Stomach (tissue), 8 donors: ENCODE measurements at regions not wholly inside any gene's neighbourhood (a gene's known extent, or its start where the extent isn't known, plus 50 kb on each side); places are given as distances from the start of the nearest gene placed in this dataset.

Experiments used
- DNase-seq, 2 donors: peaks; one replicate each; pipeline versions ENCODE4 v3.0.0 to v3.0.0-alpha.2; 2013 to 2019
- H3K27ac ChIP-seq, 5 donors: fragments of 200-600 bp in 4 of 5; sonication (generic) in 4 of 5; one replicate each; pipeline ENCODE4 v1.5.1; 2013 to 2019; ENCODE audit warnings: mild to moderate bottlenecking in 1 of 5, moderate library complexity in 1 of 5
- H3K27me3 ChIP-seq, 3 donors: fragments of 200-600 bp; sonication (generic); one replicate each; pipeline ENCODE4 v1.5.1; 2017 to 2019; ENCODE audit warnings: mixed run types in 1 of 3
- H3K36me3 ChIP-seq, 4 donors: fragments of 200-600 bp; sonication (generic); 1 replicate in 3 of 4; 2 replicates in 1 of 4; pipeline ENCODE4 v1.5.1; 2016 to 2019
- H3K4me1 ChIP-seq, 4 donors: fragments of 200-600 bp; sonication (generic); one replicate each; pipeline ENCODE4 v1.5.1; 2016 to 2019
- H3K4me3 ChIP-seq, 4 donors: fragments of 200-600 bp; sonication (generic) in 3 of 4; one replicate each; pipeline ENCODE4 v1.5.1; 2016 to 2019; ENCODE audit warnings: mild to moderate bottlenecking in 1 of 4
- H3K9me3 ChIP-seq, 4 donors: fragments of 200-600 bp; sonication (generic); one replicate each; pipeline ENCODE4 v1.5.1; 2016 to 2019
- CTCF ChIP-seq, 7 experiments: fragments of 450-650 bp in 4 of 7; fragments of 200-600 bp in 3 of 7; sonication (generic) in 3 of 7; IDR thresholded peaks; one replicate each; pipeline ENCODE4 v1.5.1; 2016 to 2019; ENCODE audit warnings: antibody characterized with exemption in 7 of 7, control low read depth in 2 of 7, mild to moderate bottlenecking in 1 of 7
- EP300 ChIP-seq: sonication (generic); formaldehyde crosslinking; IDR thresholded peaks from one replicate; pipeline ENCODE4 v1.6.1; 2017; ENCODE audit warnings: antibody characterized with exemption
- POLR2A ChIP-seq, 4 donors: fragments of 450-650 bp; IDR thresholded peaks; one replicate each; pipeline ENCODE4 v1.6.1; 2016; ENCODE audit warnings: antibody characterized with exemption in 4 of 4, control low read depth in 2 of 4, mild to moderate bottlenecking in 1 of 4, moderate library complexity in 1 of 4
- POLR2AphosphoS5 ChIP-seq, 3 donors: sonication (generic); formaldehyde crosslinking; IDR thresholded peaks; one replicate each; pipeline ENCODE4 v1.6.1; 2016; ENCODE audit warnings: antibody characterized with exemption in 3 of 3
- WGBS, 5 donors: extraction: QIAGEN DNeasy Blood & Tissue Kit in 3 of 5; methylation state at CpG; one replicate each; pipeline versions ENCODE4 v1.1.5 to v1.1.7; 2013 to 2018; 5-methylcytosine and 5-hydroxymethylcytosine counted together
- intact Hi-C: fragments of 100-400 bp; cut with DNase I; formaldehyde crosslinking; loops from one replicate; pipeline ENCODE4 v1.15.1; 2023; ENCODE audit warnings: low total_unique reads
- donor health status: healthy with polysubstance abuse.
- donor health status: Bipolar disorder and iron deficiency.
- donor health status: healthy.

DNA sequence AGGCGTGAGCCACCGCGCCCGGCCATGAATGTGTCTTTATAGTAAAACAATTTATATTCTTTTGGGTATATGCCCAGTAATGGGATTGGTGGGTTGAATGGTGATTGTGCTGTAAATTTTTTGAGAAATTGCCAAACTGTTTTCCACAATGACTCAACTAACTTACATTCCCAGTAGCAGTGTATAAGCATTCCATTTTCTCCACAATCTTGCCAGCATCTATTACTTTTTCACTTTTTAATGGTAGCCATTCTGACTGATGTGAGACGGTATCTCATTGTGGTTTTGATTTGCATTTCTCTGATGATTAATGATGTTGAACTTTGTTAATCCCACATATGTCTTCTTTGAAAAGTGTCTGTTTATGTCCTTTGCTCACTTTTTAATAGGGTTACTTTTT is 1187.9 kb downstream of the XPNPEP1 start:
- no peaks in the 10 kb centered on the region for H3K36me3 ChIP-seq
- intact Hi-C loops, result no loop called here
- no peaks in the 10 kb centered on the region for H3K4me1 ChIP-seq
- TF ChIP-seq POLR2AphosphoS5 (IDR thresholded peaks at IDR 0.05) (no peak), POLR2A (IDR thresholded peaks at IDR 0.05) (no peak), EP300 (no peak), CTCF (IDR thresholded peaks at IDR 0.05) (no peak)
- no peak overlapping the region for H3K27ac ChIP-seq
- WGBS, 5 donors, result 76 to 93% (median 87%) methylated on average over 5 of the region's 5 CpGs
- no peak overlapping the region for H3K4me3 ChIP-seq
- H3K9me3 ChIP-seq, result no peaks in the 10 kb centered on the region
- DNase-seq, result no peak
- H3K27me3 ChIP-seq, result no peaks in the 10 kb centered on the region

DNA sequence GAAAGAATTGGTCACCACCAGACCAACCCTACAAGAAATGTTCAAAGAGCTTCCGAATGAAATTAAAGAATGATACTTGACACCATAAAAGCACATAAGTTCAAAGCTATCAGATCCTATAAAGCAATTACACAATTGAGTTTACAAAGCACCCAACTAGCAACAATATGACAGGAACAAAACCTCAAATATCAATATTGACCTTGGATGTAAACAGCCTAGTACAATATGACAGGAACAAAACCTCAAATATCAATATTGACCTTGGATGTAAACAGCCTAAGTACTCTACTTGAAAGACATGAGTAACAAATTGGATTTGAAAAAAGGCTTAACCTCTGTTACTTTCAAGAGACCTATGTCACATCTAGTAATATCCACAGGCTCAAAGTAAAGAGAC is 1201.4 kb downstream of the XPNPEP1 start:
- no peaks in the 10 kb centered on the region for H3K27me3 ChIP-seq
- no peak overlapping the region for H3K27ac ChIP-seq
- 21 to 43% (median 41%) methylated on average over 1 of the region's 1 CpG for WGBS, 5 donors
- TF ChIP-seq CTCF (IDR thresholded peaks at IDR 0.05), result no peak
- no peak for TF ChIP-seq EP300
- TF ChIP-seq POLR2AphosphoS5 (IDR thresholded peaks at IDR 0.05), result peak in 2 of 3 donors; percentile 50 to 58
- no peak for TF ChIP-seq POLR2A (IDR thresholded peaks at IDR 0.05)
- intact Hi-C loops, result no loop called here
- DNase-seq, result no peak
- no peak overlapping the region for H3K4me3 ChIP-seq
- peaks cover 0 to 16% (median 7%) of the 10 kb centered on the region in 4 donors for H3K9me3 ChIP-seq
- H3K36me3 ChIP-seq, result no peaks in the 10 kb centered on the region
- peaks cover 0 to 2% (median 0%) of the 10 kb centered on the region in 4 donors for H3K4me1 ChIP-seq

GRCh38 chr10:108716352-108716751 is 1207.0 kb downstream of the XPNPEP1 start:
- intact Hi-C loops, result no loop called here
- H3K4me3 ChIP-seq, result no peak overlapping the region
- no peak overlapping the region for H3K27ac ChIP-seq

DNA sequence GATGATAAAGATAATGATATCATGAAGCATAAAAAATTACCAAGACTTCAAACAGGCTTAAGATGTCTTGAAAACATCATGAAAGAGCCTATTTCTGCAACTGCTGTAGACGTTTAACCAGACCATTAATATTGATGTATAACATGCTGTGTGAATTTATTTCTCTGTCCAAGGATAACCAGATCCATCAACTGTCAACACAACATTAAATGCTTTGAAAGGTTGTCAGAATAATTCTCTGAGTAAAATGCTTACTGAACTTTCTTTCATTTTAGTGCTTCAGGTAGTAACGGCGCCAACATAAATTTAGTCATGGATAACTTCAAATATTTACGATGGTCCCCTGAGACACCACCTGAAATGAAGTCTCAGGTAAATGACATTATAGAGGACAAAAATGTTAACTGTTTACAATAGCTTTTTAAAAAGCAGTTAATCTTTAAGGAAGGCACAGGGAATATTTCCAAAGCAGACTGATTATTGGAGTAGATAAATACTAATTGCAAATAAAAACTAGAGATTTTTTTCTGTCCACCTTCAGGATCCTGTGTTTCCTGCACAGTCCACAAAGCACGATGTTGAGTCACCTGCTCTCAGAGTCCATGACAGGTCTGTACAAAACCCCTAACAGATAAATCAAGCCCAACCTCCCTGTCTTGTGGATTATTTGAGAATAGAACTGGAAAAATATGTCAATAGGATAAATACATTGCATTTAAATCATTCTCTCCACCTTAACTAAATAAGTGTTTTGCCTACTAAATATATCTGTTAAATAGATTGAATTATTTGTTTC is 1213.2 kb downstream of the XPNPEP1 start:
- H3K4me3 ChIP-seq, result no peak overlapping the region
- no peak overlapping the region for H3K27ac ChIP-seq
- H3K9me3 ChIP-seq, result peaks cover 4 to 24% (median 12%) of the 10 kb centered on the region in 4 donors
- WGBS, 5 donors, result 32 to 51% (median 50%) methylated on average over 5 of the region's 5 CpGs
- TF ChIP-seq POLR2A (IDR thresholded peaks at IDR 0.05) (no peak), CTCF (IDR thresholded peaks at IDR 0.05) (no peak)
- no peaks in the 10 kb centered on the region for H3K27me3 ChIP-seq
- no peaks in the 10 kb centered on the region for H3K4me1 ChIP-seq
- DNase-seq, result no peak
- intact Hi-C loops, result no loop called here
- H3K36me3 ChIP-seq, result no peaks in the 10 kb centered on the region

More at GRCh38 chr10:108716352-108716751, 1207.0 kb downstream of the XPNPEP1 start:
- DNase-seq, result peak in 1 of 2 donors; percentile 14
- H3K4me1 ChIP-seq, result peaks cover 0 to 11% (median 4%) of the 10 kb centered on the region in 4 donors
- no peak for TF ChIP-seq POLR2AphosphoS5 (IDR thresholded peaks at IDR 0.05)
- no peak for TF ChIP-seq EP300
- no peak for TF ChIP-seq POLR2A (IDR thresholded peaks at IDR 0.05)
- no peaks in the 10 kb centered on the region for H3K27me3 ChIP-seq
- H3K9me3 ChIP-seq, result peaks cover 4 to 30% (median 18%) of the 10 kb centered on the region in 4 donors
- H3K36me3 ChIP-seq, result no peaks in the 10 kb centered on the region

DNA sequence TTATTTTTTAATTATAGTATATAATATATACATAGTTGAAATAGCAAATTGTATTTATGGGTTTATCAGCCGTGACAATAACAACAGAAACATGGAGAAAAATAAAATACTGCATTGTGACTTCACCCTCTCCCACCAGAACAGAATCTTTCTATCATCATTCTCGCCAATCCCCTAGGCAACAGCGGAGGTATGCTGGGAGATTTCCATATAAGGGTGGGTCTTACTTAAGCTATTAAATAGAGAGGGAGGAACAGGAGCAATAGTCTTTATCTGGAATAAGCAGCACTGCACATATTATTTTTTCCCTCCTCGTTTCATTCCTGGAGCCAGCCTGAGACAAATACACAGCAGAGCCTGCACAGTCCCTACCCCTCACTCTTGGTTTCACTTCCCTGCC is 1214.9 kb downstream of the XPNPEP1 start:
- Histone ChIP-seq H3K27me3 (no peaks in the 10 kb centered on the region), H3K36me3 (no peaks in the 10 kb centered on the region), H3K27ac (no peak overlapping the region), H3K4me1 (no peaks in the 10 kb centered on the region), H3K4me3 (no peak overlapping the region), H3K9me3 (peaks cover 1 to 13% (median 8%) of the 10 kb centered on the region in 4 donors)
- WGBS, 5 donors, result 73 to 84% (median 77%) methylated on average over 4 of the region's 4 CpGs
- intact Hi-C loops, result no loop called here
- DNase-seq, result no peak
- TF ChIP-seq EP300 (no peak), CTCF (IDR thresholded peaks at IDR 0.05) (no peak), POLR2A (IDR thresholded peaks at IDR 0.05) (no peak), POLR2AphosphoS5 (IDR thresholded peaks at IDR 0.05) (no peak)
